MM.1S (cell line): ENCODE measurements at regions not wholly inside any gene's neighbourhood (a gene's known extent, or its start where the extent isn't known, plus 50 kb on each side); places are given as distances from the start of the nearest gene placed in this dataset.

Source experiments
- EZH2 ChIP-seq: fragments of 300-600 bp; sonication (generic); optimal IDR thresholded peaks from 2 replicates; pipeline ENCODE3; 2017; ENCODE audit warnings: low read depth, mild to moderate bottlenecking, antibody characterized with exemption, low read length, mixed read lengths
- EZH2phosphoT487 ChIP-seq: fragments of 300-600 bp; sonication (generic); IDR thresholded peaks from 2 replicates; pipeline ENCODE4 v1.6.1; 2018; ENCODE audit warnings: antibody characterized with exemption, low read length
- TF ChIP-seq, protein P1 (sequence below): fragments of 300-600 bp; sonication (generic); IDR thresholded peaks from 2 replicates; pipeline ENCODE4 v1.5.1; 2016; ENCODE audit warnings: antibody characterized with exemption, low read length, mixed read lengths

- TF ChIP-seq, protein P1, sequence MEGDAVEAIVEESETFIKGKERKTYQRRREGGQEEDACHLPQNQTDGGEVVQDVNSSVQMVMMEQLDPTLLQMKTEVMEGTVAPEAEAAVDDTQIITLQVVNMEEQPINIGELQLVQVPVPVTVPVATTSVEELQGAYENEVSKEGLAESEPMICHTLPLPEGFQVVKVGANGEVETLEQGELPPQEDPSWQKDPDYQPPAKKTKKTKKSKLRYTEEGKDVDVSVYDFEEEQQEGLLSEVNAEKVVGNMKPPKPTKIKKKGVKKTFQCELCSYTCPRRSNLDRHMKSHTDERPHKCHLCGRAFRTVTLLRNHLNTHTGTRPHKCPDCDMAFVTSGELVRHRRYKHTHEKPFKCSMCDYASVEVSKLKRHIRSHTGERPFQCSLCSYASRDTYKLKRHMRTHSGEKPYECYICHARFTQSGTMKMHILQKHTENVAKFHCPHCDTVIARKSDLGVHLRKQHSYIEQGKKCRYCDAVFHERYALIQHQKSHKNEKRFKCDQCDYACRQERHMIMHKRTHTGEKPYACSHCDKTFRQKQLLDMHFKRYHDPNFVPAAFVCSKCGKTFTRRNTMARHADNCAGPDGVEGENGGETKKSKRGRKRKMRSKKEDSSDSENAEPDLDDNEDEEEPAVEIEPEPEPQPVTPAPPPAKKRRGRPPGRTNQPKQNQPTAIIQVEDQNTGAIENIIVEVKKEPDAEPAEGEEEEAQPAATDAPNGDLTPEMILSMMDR: no peak
- no peak for TF ChIP-seq EZH2phosphoT487
- TF ChIP-seq EZH2: no peak
These were observed 50.0 kb upstream of the CELF2 start for GRCh38 chr10:10967581-10968256.
